ENCODE measurements at regions not wholly inside any gene's neighbourhood (a gene's known extent, or its start where the extent isn't known, plus 50 kb on each side); places are given as distances from the start of the nearest gene placed in this dataset.

- Histone ChIP-seq H3K27ac (ENCODE audit: low read length) (no peak overlapping the region), H3K4me1 (ENCODE audit: control insufficient read depth in 1 of 2, insufficient read depth in 2 of 2, low read length in 2 of 2) (peaks cover 0 to 9% of the 10 kb centered on the region in 2 donors), H3K36me3 (ENCODE audit: control insufficient read depth in 1 of 2, insufficient read depth in 2 of 2, low read length in 2 of 2) (no peaks in the 10 kb centered on the region), H3K27me3 (ENCODE audit: low read depth, low read length) (no peaks in the 10 kb centered on the region), H3K9me3 (ENCODE audit: control insufficient read depth in 1 of 2, low read length in 2 of 2) (no peaks in the 10 kb centered on the region), H3K4me3 (ENCODE audit: low read depth in 1 of 2, low read length in 2 of 2) (no peak overlapping the region)
Observed at GRCh38 chr1:181187337-181188126, 99.0 kb downstream of the IER5 start.

- Histone ChIP-seq H3K27ac (ENCODE audit: low read length) (no peak overlapping the region), H3K4me3 (ENCODE audit: low read depth in 1 of 2, low read length in 2 of 2) (no peak overlapping the region), H3K36me3 (ENCODE audit: control insufficient read depth in 1 of 2, insufficient read depth in 2 of 2, low read length in 2 of 2) (no peaks in the 10 kb centered on the region), H3K4me1 (ENCODE audit: control insufficient read depth in 1 of 2, insufficient read depth in 2 of 2, low read length in 2 of 2) (peaks cover 0 to 9% of the 10 kb centered on the region in 2 donors), H3K27me3 (ENCODE audit: low read depth, low read length) (no peaks in the 10 kb centered on the region), H3K9me3 (ENCODE audit: control insufficient read depth in 1 of 2, low read length in 2 of 2) (no peaks in the 10 kb centered on the region)
Observed at GRCh38 chr1:181189245-181189644, 100.7 kb downstream of the IER5 start.

DNA sequence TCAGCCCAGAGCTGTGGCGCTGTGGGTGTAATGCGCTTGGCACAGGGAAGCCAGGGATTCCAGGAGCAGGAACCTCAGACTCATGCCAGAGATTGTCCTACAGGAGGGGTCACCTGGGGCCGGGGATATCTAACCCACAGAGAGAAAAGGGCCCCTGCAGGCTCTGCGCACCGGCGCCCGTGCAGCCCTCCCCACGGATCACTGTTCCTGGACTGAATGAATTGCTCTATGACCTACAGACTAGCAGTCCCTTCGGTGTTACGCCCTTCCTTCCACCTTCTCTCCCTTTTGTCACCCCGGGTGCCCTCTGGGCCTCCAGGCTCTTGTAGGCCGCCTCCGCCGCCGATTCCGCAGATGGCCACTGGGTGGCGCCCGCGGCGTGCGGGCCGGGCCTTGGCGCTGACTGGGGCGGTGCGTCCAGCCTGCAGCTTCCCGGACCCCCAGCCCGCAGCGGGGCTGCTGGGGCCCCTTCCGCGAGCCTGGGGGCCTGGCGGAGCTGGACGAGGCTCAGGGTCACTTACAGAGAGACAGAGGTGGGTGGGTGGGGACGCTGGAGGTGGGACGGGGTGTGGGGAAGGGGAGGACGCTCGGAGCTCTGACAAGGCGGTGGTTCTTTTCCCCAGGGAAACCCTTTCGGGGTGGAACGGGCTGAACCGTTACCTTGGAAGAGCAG, 101.3 kb downstream of the IER5 start:
- no peaks in the 10 kb centered on the region for H3K9me3 ChIP-seq (ENCODE audit: control insufficient read depth in 1 of 2, low read length in 2 of 2)
- H3K4me3 ChIP-seq (ENCODE audit: low read depth in 1 of 2, low read length in 2 of 2) = peak overlapping the region in 1 of 2 donors; percentile 49
- no peak overlapping the region for H3K27ac ChIP-seq (ENCODE audit: low read length)
- no peaks in the 10 kb centered on the region for H3K27me3 ChIP-seq (ENCODE audit: low read depth, low read length)
- H3K4me1 ChIP-seq (ENCODE audit: control insufficient read depth in 1 of 2, insufficient read depth in 2 of 2, low read length in 2 of 2) = peaks cover 0 to 9% of the 10 kb centered on the region in 2 donors
- H3K36me3 ChIP-seq (ENCODE audit: control insufficient read depth in 1 of 2, insufficient read depth in 2 of 2, low read length in 2 of 2) = no peaks in the 10 kb centered on the region

DNA sequence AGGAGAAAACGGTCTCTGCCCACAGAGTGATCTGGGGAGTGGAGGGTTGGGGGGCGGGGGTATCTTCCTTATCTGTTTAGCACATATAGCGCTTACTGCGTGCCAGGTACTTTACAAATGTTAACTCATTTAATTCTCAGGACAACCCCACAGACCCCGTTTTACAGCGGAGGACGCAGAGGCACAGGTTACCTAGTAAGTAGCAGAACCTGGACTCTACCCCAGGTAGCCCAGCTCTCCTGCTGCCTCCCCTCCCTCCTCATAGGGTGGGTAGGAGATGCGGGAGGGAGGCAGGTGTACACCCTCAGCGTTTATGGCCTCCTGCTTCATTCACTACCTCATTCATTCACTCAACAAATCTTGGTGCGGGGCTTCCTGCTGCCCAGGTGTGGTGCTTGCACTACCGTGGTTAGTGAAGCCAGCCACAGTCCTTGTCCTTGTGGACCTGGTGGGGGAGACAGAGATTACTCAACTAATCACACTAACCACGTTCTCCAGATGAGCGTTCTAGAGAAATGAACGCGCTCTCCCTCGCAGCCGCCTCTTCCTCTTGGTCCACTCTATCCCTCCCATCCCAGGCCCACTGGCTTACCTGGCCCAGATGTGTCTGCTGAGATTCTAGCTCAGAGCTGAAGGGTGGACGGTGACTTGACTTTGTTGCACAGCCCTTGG, 102.0 kb downstream of the IER5 start:
- Histone ChIP-seq H3K4me1 (ENCODE audit: control insufficient read depth in 1 of 2, insufficient read depth in 2 of 2, low read length in 2 of 2) (peaks cover 0 to 9% of the 10 kb centered on the region in 2 donors), H3K4me3 (ENCODE audit: low read depth in 1 of 2, low read length in 2 of 2) (peak overlapping the region in 1 of 2 donors; percentile 49), H3K36me3 (ENCODE audit: control insufficient read depth in 1 of 2, insufficient read depth in 2 of 2, low read length in 2 of 2) (no peaks in the 10 kb centered on the region), H3K9me3 (ENCODE audit: control insufficient read depth in 1 of 2, low read length in 2 of 2) (no peaks in the 10 kb centered on the region), H3K27me3 (ENCODE audit: low read depth, low read length) (no peaks in the 10 kb centered on the region), H3K27ac (ENCODE audit: low read length) (no peak overlapping the region)

- no peak overlapping the region for H3K27ac ChIP-seq (ENCODE audit: low read length)
- H3K4me3 ChIP-seq (ENCODE audit: low read depth in 1 of 2, low read length in 2 of 2) = no peak overlapping the region
- H3K27me3 ChIP-seq (ENCODE audit: low read depth, low read length) = no peaks in the 10 kb centered on the region
- peaks cover 0 to 9% of the 10 kb centered on the region in 2 donors for H3K4me1 ChIP-seq (ENCODE audit: control insufficient read depth in 1 of 2, insufficient read depth in 2 of 2, low read length in 2 of 2)
- no peaks in the 10 kb centered on the region for H3K36me3 ChIP-seq (ENCODE audit: control insufficient read depth in 1 of 2, insufficient read depth in 2 of 2, low read length in 2 of 2)
- H3K9me3 ChIP-seq (ENCODE audit: control insufficient read depth in 1 of 2, low read length in 2 of 2) = no peaks in the 10 kb centered on the region
Observed at GRCh38 chr1:181191494-181192040, 103.1 kb downstream of the IER5 start.

DNA sequence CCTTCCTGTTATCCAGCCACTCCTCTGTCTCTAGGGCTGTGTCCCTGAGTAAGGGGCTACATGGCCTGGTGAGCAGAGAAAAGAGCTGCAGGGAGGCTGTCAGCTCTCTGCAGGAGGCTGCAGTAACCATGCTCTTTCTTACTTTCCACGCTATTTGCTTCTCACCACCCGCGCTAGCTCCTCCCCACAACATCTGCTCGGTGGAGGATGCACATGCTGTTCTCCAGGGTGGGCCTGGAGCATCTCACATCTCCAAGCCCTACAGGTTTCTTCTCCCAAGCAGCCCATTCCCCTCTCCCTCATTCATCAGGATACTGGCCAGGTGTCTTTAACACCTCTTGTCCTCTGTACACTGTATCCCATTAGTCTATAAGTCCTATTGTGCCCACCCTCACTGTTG, 103.8 kb downstream of the IER5 start:
- H3K27ac ChIP-seq (ENCODE audit: low read length) = no peak overlapping the region
- no peaks in the 10 kb centered on the region for H3K9me3 ChIP-seq (ENCODE audit: control insufficient read depth in 1 of 2, low read length in 2 of 2)
- H3K4me3 ChIP-seq (ENCODE audit: low read depth in 1 of 2, low read length in 2 of 2) = no peak overlapping the region
- no peaks in the 10 kb centered on the region for H3K36me3 ChIP-seq (ENCODE audit: control insufficient read depth in 1 of 2, insufficient read depth in 2 of 2, low read length in 2 of 2)
- no peaks in the 10 kb centered on the region for H3K27me3 ChIP-seq (ENCODE audit: low read depth, low read length)
- H3K4me1 ChIP-seq (ENCODE audit: control insufficient read depth in 1 of 2, insufficient read depth in 2 of 2, low read length in 2 of 2) = peaks cover 0 to 9% of the 10 kb centered on the region in 2 donors

DNA sequence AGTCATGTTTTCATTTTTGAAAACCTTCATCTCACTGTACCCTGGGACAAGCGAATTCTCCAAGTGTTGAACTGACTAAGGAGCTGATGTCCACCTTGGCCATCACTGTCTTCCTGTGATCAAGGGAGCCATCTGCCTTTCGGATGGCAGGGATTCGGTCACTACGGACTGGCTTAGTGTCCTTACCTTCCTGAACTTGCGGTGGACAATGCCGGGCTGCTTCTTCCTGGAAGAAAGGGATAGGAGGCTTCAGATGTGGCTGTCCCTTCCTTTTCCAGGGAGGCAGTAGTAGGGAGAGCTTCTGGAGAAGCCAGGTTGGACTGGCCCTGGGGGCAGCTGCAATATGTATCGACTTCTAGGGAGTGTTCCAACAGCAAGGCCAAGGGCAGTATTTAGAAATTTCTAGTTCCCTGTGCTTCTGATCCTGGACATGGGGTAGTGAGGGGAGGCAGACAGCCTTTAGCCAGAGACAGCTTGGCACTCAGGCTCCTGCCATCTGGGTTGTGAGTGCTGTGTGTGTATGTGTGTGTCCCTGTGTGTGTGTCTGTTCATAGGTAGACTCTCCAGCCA, 114.6 kb downstream of the IER5 start:
- Histone ChIP-seq H3K27ac (ENCODE audit: low read length) (no peak overlapping the region), H3K4me3 (ENCODE audit: low read depth in 1 of 2, low read length in 2 of 2) (no peak overlapping the region), H3K36me3 (ENCODE audit: control insufficient read depth in 1 of 2, insufficient read depth in 2 of 2, low read length in 2 of 2) (no peaks in the 10 kb centered on the region), H3K4me1 (ENCODE audit: control insufficient read depth in 1 of 2, insufficient read depth in 2 of 2, low read length in 2 of 2) (no peaks in the 10 kb centered on the region), H3K27me3 (ENCODE audit: low read depth, low read length) (no peaks in the 10 kb centered on the region), H3K9me3 (ENCODE audit: control insufficient read depth in 1 of 2, low read length in 2 of 2) (no peaks in the 10 kb centered on the region)

- Histone ChIP-seq H3K27ac (ENCODE audit: low read length) (no peak overlapping the region), H3K4me3 (ENCODE audit: low read depth in 1 of 2, low read length in 2 of 2) (no peak overlapping the region), H3K27me3 (ENCODE audit: low read depth, low read length) (no peaks in the 10 kb centered on the region), H3K9me3 (ENCODE audit: control insufficient read depth in 1 of 2, low read length in 2 of 2) (no peaks in the 10 kb centered on the region), H3K4me1 (ENCODE audit: control insufficient read depth in 1 of 2, insufficient read depth in 2 of 2, low read length in 2 of 2) (no peaks in the 10 kb centered on the region), H3K36me3 (ENCODE audit: control insufficient read depth in 1 of 2, insufficient read depth in 2 of 2, low read length in 2 of 2) (no peaks in the 10 kb centered on the region)
Observed at GRCh38 chr1:181204530-181204929, 116.0 kb downstream of the IER5 start.

DNA sequence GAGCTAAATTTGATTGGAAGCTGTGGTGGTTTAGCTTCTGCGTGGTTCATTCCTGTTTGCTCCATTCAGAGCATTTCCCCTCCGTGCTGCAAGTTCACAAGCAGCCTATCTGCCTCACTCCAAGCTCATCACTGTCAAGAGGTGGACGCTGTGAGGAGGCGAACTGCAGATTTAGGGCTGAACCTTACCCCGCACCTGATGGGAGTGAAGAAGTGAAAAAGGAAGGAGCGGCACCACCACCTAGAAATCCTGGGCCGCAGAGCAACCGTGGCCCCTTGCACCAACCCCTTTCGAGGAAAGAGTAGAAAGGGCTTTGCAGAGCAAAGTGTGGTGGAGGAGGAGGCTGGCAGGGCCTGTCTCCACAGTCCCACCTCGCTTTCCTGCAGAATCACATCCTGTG, 117.4 kb downstream of the IER5 start:
- Histone ChIP-seq H3K4me3 (ENCODE audit: low read depth in 1 of 2, low read length in 2 of 2) (no peak overlapping the region), H3K27me3 (ENCODE audit: low read depth, low read length) (no peaks in the 10 kb centered on the region), H3K9me3 (ENCODE audit: control insufficient read depth in 1 of 2, low read length in 2 of 2) (no peaks in the 10 kb centered on the region), H3K27ac (ENCODE audit: low read length) (no peak overlapping the region), H3K4me1 (ENCODE audit: control insufficient read depth in 1 of 2, insufficient read depth in 2 of 2, low read length in 2 of 2) (no peaks in the 10 kb centered on the region), H3K36me3 (ENCODE audit: control insufficient read depth in 1 of 2, insufficient read depth in 2 of 2, low read length in 2 of 2) (no peaks in the 10 kb centered on the region)

DNA sequence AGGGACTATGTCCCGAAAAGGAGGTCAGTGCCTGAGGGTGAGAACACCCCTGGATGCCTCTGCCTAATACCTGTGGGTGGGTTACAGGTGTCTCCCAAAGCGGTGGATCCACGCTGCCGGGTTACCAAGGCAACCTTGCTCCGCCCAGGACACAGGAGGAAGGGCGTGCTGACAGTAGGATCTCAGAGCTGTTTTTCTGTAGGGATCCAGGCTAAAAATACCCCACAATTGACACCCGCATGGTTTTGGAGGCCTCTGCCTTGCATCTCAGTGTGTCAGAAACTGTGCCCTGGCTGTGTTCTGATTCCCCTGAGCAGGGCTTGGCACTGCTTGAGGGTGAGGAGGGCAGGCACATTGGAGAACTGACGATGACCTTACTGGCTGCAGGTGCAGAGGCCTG, 118.0 kb downstream of the IER5 start:
- Histone ChIP-seq H3K9me3 (ENCODE audit: control insufficient read depth in 1 of 2, low read length in 2 of 2) (no peaks in the 10 kb centered on the region), H3K27ac (ENCODE audit: low read length) (no peak overlapping the region), H3K27me3 (ENCODE audit: low read depth, low read length) (no peaks in the 10 kb centered on the region)

More for the DNA sequence above, 118.0 kb downstream of the IER5 start:
- Histone ChIP-seq H3K4me1 (ENCODE audit: control insufficient read depth in 1 of 2, insufficient read depth in 2 of 2, low read length in 2 of 2) (no peaks in the 10 kb centered on the region), H3K36me3 (ENCODE audit: control insufficient read depth in 1 of 2, insufficient read depth in 2 of 2, low read length in 2 of 2) (no peaks in the 10 kb centered on the region), H3K4me3 (ENCODE audit: low read depth in 1 of 2, low read length in 2 of 2) (no peak overlapping the region)
